Stomach (tissue), 8 donors: ENCODE measurements at regions not wholly inside any gene's neighbourhood (a gene's known extent, or its start where the extent isn't known, plus 50 kb on each side); places are given as distances from the start of the nearest gene placed in this dataset.

ENCODE experiments used
- DNase-seq, 2 donors: peaks; one replicate each; pipeline versions ENCODE4 v3.0.0 to v3.0.0-alpha.2; 2013 to 2019
- H3K27ac ChIP-seq, 5 donors: fragments of 200-600 bp in 4 of 5; sonication (generic) in 4 of 5; one replicate each; pipeline ENCODE4 v1.5.1; 2013 to 2019; ENCODE audit warnings: mild to moderate bottlenecking in 1 of 5, moderate library complexity in 1 of 5
- H3K27me3 ChIP-seq, 3 donors: fragments of 200-600 bp; sonication (generic); one replicate each; pipeline ENCODE4 v1.5.1; 2017 to 2019; ENCODE audit warnings: mixed run types in 1 of 3
- H3K36me3 ChIP-seq, 4 donors: fragments of 200-600 bp; sonication (generic); 1 replicate in 3 of 4; 2 replicates in 1 of 4; pipeline ENCODE4 v1.5.1; 2016 to 2019
- H3K4me1 ChIP-seq, 4 donors: fragments of 200-600 bp; sonication (generic); one replicate each; pipeline ENCODE4 v1.5.1; 2016 to 2019
- H3K4me3 ChIP-seq, 4 donors: fragments of 200-600 bp; sonication (generic) in 3 of 4; one replicate each; pipeline ENCODE4 v1.5.1; 2016 to 2019; ENCODE audit warnings: mild to moderate bottlenecking in 1 of 4
- H3K9me3 ChIP-seq, 4 donors: fragments of 200-600 bp; sonication (generic); one replicate each; pipeline ENCODE4 v1.5.1; 2016 to 2019
- CTCF ChIP-seq, 7 experiments: fragments of 450-650 bp in 4 of 7; fragments of 200-600 bp in 3 of 7; sonication (generic) in 3 of 7; IDR thresholded peaks; one replicate each; pipeline ENCODE4 v1.5.1; 2016 to 2019; ENCODE audit warnings: antibody characterized with exemption in 7 of 7, control low read depth in 2 of 7, mild to moderate bottlenecking in 1 of 7
- EP300 ChIP-seq: sonication (generic); formaldehyde crosslinking; IDR thresholded peaks from one replicate; pipeline ENCODE4 v1.6.1; 2017; ENCODE audit warnings: antibody characterized with exemption
- POLR2A ChIP-seq, 4 donors: fragments of 450-650 bp; IDR thresholded peaks; one replicate each; pipeline ENCODE4 v1.6.1; 2016; ENCODE audit warnings: antibody characterized with exemption in 4 of 4, control low read depth in 2 of 4, mild to moderate bottlenecking in 1 of 4, moderate library complexity in 1 of 4
- POLR2AphosphoS5 ChIP-seq, 3 donors: sonication (generic); formaldehyde crosslinking; IDR thresholded peaks; one replicate each; pipeline ENCODE4 v1.6.1; 2016; ENCODE audit warnings: antibody characterized with exemption in 3 of 3
- WGBS, 5 donors: extraction: QIAGEN DNeasy Blood & Tissue Kit in 3 of 5; methylation state at CpG; one replicate each; pipeline versions ENCODE4 v1.1.5 to v1.1.7; 2013 to 2018; 5-methylcytosine and 5-hydroxymethylcytosine counted together
- intact Hi-C: fragments of 100-400 bp; cut with DNase I; formaldehyde crosslinking; loops from one replicate; pipeline ENCODE4 v1.15.1; 2023; ENCODE audit warnings: low total_unique reads
- donor health status: healthy with polysubstance abuse.
- donor health status: Bipolar disorder and iron deficiency.
- donor health status: healthy.

DNA sequence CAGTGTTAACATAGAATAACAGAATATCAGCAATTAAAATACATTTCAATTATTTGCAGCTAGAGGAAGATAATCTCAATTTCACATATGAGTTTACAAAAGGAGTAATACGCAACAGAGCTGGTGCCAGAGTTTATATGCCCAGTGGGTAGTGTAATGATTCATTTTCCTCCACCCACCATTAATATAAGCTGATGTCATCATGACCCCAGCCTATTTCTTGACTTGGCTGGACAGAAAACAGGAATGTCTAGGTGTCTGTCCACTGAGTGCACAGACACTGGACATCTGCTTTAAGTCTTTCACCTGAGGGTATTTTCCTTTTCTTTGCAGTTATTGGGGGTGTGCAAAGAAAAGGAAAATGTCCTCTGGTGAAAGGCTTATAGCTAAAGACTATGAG is 335.5 kb downstream of the TBC1D4 start:
- no peak overlapping the region for H3K27ac ChIP-seq
- intact Hi-C loops: no loop called here
- H3K36me3 ChIP-seq: no peaks in the 10 kb centered on the region
- H3K9me3 ChIP-seq: no peaks in the 10 kb centered on the region
- no peak for TF ChIP-seq EP300
- TF ChIP-seq POLR2A (IDR thresholded peaks at IDR 0.05): no peak
- TF ChIP-seq POLR2AphosphoS5 (IDR thresholded peaks at IDR 0.05): no peak
- no peak for TF ChIP-seq CTCF (IDR thresholded peaks at IDR 0.05)
- DNase-seq: no peak
- no peak overlapping the region for H3K4me3 ChIP-seq
- no peaks in the 10 kb centered on the region for H3K27me3 ChIP-seq
- WGBS, 5 donors: 87 to 100% (median 90%) methylated on average over 1 of the region's 1 CpG
- no peaks in the 10 kb centered on the region for H3K4me1 ChIP-seq

DNA sequence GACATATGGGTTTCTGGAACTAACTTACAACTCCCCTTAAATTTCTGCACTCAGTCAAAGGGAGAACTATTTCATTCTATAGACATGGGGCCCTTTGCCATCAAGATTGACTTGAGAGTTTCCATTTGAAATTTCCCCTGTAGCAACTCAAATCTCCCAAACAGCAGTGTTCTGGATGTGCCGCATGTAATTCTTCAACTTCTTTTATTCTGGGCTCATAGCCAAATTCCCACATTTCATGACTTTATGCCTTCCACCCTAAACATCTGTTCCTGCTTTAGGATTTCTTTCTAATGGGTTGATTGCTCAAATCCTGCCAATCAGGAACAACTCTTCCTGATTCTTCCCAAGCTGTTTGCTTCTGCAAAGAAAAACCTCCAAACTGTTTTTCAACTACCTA is 336.0 kb downstream of the TBC1D4 start:
- WGBS, 5 donors: 56 to 81% (median 64%) methylated on average over 1 of the region's 1 CpG
- no peaks in the 10 kb centered on the region for H3K9me3 ChIP-seq
- no peak overlapping the region for H3K4me3 ChIP-seq
- no peaks in the 10 kb centered on the region for H3K4me1 ChIP-seq
- peak in 1 of 2 donors; percentile 68 for DNase-seq
- intact Hi-C loops: no loop called here
- no peaks in the 10 kb centered on the region for H3K27me3 ChIP-seq
- no peak for TF ChIP-seq POLR2AphosphoS5 (IDR thresholded peaks at IDR 0.05)
- TF ChIP-seq EP300: no peak
- no peak for TF ChIP-seq POLR2A (IDR thresholded peaks at IDR 0.05)
- TF ChIP-seq CTCF (IDR thresholded peaks at IDR 0.05): no peak
- H3K36me3 ChIP-seq: no peaks in the 10 kb centered on the region
- no peak overlapping the region for H3K27ac ChIP-seq

- no peak overlapping the region for H3K27ac ChIP-seq
- intact Hi-C loops: no loop called here
- H3K27me3 ChIP-seq: no peaks in the 10 kb centered on the region
- H3K36me3 ChIP-seq: no peaks in the 10 kb centered on the region
- H3K9me3 ChIP-seq: peaks cover 0 to 29% (median 15%) of the 10 kb centered on the region in 4 donors
- DNase-seq: no peak
- no peaks in the 10 kb centered on the region for H3K4me1 ChIP-seq
- no peak for TF ChIP-seq EP300
- no peak for TF ChIP-seq POLR2AphosphoS5 (IDR thresholded peaks at IDR 0.05)
- TF ChIP-seq CTCF (IDR thresholded peaks at IDR 0.05): no peak
- TF ChIP-seq POLR2A (IDR thresholded peaks at IDR 0.05): no peak
- H3K4me3 ChIP-seq: no peak overlapping the region
Observed at GRCh38 chr13:75139291-75139690, 342.7 kb downstream of the TBC1D4 start.

GRCh38 chr13:75137911-75138571 is 343.9 kb downstream of the TBC1D4 start:
- no peak for DNase-seq
- Histone ChIP-seq H3K27me3 (no peaks in the 10 kb centered on the region), H3K4me1 (no peaks in the 10 kb centered on the region), H3K9me3 (peaks cover 0 to 29% (median 17%) of the 10 kb centered on the region in 4 donors), H3K4me3 (no peak overlapping the region), H3K36me3 (no peaks in the 10 kb centered on the region), H3K27ac (no peak overlapping the region)
- TF ChIP-seq CTCF (IDR thresholded peaks at IDR 0.05): no peak
- intact Hi-C loops: no loop called here
- WGBS, 5 donors: 56 to 75% (median 64%) methylated on average over 3 of the region's 3 CpGs
